GM21723 (cell line): ENCODE measurements at regions not wholly inside any gene's neighbourhood (a gene's known extent, or its start where the extent isn't known, plus 50 kb on each side); places are given as distances from the start of the nearest gene placed in this dataset.
A peak's percentile ranks its signal among the peaks of the same experiment; 100 is the strongest.

ENCODE experiments used
- ATAC-seq: cut with Tn5 transposase; IDR thresholded peaks from one replicate; pipeline ENCODE4 v1.9.1; 2021; ENCODE audit warnings: mild to moderate bottlenecking, moderate library complexity; ENCODE audit not compliant: unreplicated experiment

GRCh38 chr4:35464964-35465528 is 779.3 kb downstream of the ARAP2 start:
- ATAC-seq = no peak

DNA sequence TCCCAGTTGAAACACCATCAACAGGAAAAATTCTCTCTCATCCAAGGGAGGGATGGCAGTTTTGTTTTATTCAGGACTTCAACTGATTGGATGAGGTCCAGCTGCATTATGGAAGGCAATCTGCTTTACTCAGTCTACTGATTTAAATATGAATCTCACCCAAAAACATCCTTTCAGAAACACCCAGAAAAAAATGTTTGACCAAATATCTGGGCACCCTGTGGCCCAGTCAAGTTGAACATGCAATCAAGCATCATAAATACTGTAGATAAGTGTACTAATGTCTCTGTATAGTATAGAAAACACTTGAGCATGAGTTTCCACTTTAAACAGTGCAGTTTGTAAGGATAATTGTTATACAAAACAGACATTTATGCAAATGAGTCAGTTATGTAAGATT is 753.2 kb downstream of the ARAP2 start:
- ATAC-seq = no peak

- ATAC-seq = no peak
Observed at GRCh38 chr4:35493977-35494376, 750.3 kb downstream of the ARAP2 start.

DNA sequence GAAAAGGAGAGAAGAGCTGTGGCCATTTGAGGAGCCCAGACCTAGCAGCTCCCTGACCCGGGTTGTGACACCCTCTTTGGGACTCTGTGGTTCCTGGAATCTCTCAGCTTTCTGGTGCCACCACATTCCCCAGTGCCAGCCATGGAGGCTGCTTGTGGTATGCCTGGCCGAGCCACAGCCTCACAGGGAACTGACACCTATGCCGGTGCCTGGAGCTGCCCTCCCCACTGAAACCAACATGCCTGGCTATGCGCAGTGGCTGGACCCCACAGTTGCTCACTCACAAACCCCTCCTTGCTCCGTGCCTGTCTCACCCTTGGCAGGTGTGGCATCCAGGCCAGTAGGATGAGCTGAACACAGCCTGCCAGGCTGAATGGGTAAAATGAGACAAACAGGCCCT is 749.4 kb downstream of the ARAP2 start:
- no peak for ATAC-seq

GRCh38 chr4:35500812-35501211 is 743.5 kb downstream of the ARAP2 start:
- ATAC-seq = peak; percentile 62

GRCh38 chr4:35503435-35503834 is 740.9 kb downstream of the ARAP2 start:
- ATAC-seq = no peak

- no peak for ATAC-seq
Observed at GRCh38 chr4:35506161-35506560, 738.2 kb downstream of the ARAP2 start.

DNA sequence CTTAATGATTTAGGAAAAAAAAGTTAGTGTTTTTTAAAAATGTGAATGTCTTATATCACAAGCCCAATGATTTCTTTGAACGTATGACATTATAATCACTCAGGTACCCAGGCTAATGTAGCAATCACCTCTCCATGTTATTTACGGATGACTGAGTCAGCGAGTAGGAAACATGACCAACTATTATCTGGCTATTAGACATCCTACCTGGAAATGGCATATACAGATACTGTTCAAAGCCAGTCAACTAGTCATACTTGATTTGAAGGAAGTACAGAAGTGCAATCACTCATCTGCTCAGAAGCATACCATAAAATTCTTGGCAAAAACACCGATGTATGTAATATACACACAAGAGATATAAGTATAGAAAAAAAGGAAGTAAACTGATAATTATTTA is 732.5 kb downstream of the ARAP2 start:
- ATAC-seq = no peak

- no peak for ATAC-seq
Observed at GRCh38 chr4:35516102-35516501, 728.2 kb downstream of the ARAP2 start.

DNA sequence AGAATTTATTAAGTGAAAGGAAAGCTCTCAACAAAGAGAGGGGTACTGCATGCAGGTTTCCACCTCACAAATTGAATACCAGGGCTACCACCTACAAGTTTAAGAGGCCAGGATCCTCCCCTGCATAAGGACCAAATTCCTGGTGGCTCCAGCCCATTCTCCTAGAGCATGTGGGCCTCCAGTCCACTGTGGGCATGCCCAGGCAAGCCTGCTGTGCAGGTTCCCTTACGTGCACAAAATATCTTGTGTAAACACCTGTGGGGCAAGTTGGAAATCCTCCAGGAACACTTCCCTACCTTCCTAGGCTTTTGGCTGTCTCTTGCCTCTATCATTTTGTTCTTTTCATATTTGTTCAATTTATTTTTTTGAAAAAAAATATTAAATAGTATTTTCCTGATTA is 724.3 kb downstream of the ARAP2 start:
- no peak for ATAC-seq

GRCh38 chr4:35521682-35522081 is 722.6 kb downstream of the ARAP2 start:
- no peak for ATAC-seq

GRCh38 chr4:35525192-35525978 is 718.9 kb downstream of the ARAP2 start:
- no peak for ATAC-seq

DNA sequence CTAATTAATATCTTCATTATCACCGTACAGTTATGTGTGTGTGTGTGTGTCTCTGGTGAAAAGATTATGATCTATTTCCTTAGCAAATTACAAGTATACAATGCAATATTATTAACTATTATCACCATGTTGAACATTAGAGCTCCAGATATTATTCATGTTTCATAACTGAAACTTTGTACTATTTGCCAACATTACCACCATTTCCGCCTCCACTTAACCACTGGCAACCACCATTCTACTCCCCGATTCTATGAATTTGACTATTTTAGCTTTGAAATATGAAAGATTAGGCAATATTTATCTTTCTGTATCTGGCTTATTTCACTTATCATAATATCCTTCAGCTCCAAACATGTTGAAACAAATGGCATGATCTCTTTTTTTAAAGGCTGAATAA is 717.9 kb downstream of the ARAP2 start:
- ATAC-seq = no peak

DNA sequence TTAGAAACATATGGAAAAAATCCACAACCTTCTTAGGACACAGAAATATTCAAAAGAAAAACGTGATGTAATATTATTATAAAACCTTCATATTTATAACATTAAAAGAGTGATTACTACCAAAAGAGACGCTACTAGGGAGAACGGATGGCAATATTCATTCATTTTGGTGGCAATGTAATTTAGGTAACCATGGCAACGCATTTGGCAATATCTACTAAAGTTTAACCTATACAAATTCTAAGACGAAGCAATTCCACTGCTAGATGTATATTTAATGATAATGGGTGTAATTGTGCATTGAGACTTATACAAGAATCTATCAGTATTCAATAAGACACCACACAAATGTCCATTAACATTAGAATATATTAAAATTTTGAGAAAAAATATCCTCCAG is 709.4 kb downstream of the ARAP2 start:
- no peak for ATAC-seq

DNA sequence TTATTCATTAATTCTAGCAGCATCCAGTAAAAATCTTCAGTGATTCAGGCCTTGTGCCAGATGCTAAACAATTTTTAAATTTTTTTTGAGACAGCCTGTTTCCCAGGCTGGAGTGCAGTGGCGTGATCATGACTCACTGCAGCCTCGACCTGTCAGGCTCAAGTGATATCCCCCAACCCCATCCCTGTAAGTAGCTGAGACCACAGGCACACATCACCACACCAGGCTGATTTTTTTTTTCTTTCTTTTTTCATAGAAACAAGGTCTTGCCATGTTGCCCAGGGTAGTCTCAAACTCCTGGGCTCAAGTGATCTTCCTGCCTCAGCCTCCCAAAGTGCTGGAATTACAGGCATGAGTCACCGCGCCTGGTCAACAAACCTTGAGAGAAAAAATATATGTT is 705.5 kb downstream of the ARAP2 start:
- no peak for ATAC-seq

- ATAC-seq = no peak
Observed at GRCh38 chr4:35539404-35540055, 704.8 kb downstream of the ARAP2 start.

GRCh38 chr4:35541146-35541887 is 703.0 kb downstream of the ARAP2 start:
- ATAC-seq = no peak

GRCh38 chr4:35541888-35542213 is 702.5 kb downstream of the ARAP2 start:
- ATAC-seq = no peak

DNA sequence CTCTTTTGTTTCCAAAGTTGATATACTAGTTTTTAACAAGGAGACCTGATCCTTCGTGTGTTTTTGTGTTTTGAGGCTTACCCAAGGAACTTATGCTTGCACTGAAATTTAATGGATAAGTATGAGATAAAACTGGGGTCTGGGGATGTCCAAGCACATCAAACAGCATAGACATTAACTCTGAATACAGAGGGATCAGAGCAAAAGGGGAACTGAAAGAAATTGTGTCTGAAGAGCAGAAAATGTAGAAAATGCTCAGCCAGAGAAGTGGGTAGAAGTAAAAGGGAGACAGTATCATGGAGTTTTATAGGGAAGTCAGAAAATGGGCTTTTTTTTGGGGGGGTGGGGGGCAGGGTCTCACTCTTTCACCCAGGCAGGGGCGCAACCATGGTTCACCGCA is 695.4 kb downstream of the ARAP2 start:
- ATAC-seq = no peak

GRCh38 chr4:35556387-35556786 is 687.9 kb downstream of the ARAP2 start:
- ATAC-seq = no peak

DNA sequence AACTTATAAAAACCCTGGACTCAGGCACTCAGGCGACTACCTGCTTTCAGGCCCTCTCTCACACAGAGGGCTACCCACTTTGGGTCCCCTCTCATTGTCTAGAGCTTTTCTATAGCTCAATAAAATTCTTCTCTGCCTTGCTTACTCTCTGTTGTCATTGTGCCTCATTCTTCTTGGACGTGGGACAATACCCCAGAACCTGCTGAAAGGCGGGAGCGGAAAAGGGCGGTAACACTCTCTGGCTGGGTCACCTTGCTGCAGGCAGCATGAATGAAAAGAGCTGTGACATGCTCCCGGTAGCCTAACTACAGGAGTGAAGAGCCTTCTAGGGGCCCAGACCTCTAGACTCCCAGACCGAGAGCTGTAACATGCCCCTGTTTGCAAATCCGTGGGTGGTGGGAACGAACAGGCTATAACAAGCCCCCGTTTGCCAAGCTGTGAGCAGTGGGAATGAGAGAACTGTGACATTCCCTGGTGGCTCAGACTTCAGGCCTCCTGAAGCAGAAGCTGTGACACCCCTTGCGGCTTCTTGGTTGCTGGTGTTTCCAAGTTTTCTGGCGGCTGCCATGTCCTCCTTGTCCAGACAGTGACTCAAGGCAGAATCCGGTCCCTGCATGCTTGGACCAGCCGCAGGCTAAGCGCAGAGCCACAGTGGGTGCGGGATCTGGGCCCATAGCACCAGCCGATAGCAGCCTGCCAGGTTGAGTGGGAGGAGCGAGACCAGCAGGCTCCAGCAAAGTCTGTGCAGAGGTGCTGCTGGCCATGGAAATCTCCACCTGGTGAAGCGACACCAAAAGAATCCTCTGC is 684.6 kb downstream of the ARAP2 start:
- no peak for ATAC-seq
